GM18868 (cell line): ENCODE measurements at regions not wholly inside any gene's neighbourhood (a gene's known extent, or its start where the extent isn't known, plus 50 kb on each side); places are given as distances from the start of the nearest gene placed in this dataset.
"Not testable (repeated sequence)": the region's sequence is repeated elsewhere in the genome, so short reads cannot be mapped to it uniquely, and the experiment has no call there.

ENCODE experiments used
- ATAC-seq: cut with Tn5 transposase; IDR thresholded peaks from one replicate; pipeline ENCODE4 v1.9.1; 2021; ENCODE audit warnings: mild to moderate bottlenecking, moderate library complexity; ENCODE audit not compliant: unreplicated experiment

- no peak for ATAC-seq
These were observed 118.5 kb upstream of the KYNU start for GRCh38 chr2:142758973-142759372.

- no peak for ATAC-seq
These were observed 120.4 kb upstream of the KYNU start for GRCh38 chr2:142757111-142757510.

- ATAC-seq: no peak
These were observed 121.0 kb upstream of the KYNU start for GRCh38 chr2:142756430-142756829.

- no peak for ATAC-seq
These were observed 122.3 kb upstream of the KYNU start for GRCh38 chr2:142755191-142755590.

- ATAC-seq: no peak
These were observed 123.3 kb upstream of the KYNU start for GRCh38 chr2:142754182-142754581.

GRCh38 chr2:142750858-142751257 is 126.6 kb upstream of the KYNU start:
- no peak for ATAC-seq

- ATAC-seq: no peak
These were observed 128.8 kb upstream of the KYNU start for GRCh38 chr2:142748559-142749099.

- ATAC-seq: no peak
These were observed 131.8 kb upstream of the KYNU start for GRCh38 chr2:142745691-142746090.

GRCh38 chr2:142742371-142743214 is 134.9 kb upstream of the KYNU start:
- ATAC-seq: peak; percentile 20

GRCh38 chr2:142741764-142742269 is 135.6 kb upstream of the KYNU start:
- peak; percentile 76 for ATAC-seq

- peak; percentile 60 for ATAC-seq
These were observed 142.7 kb upstream of the KYNU start for GRCh38 chr2:142734770-142735169.

GRCh38 chr2:142734231-142734630 is 143.2 kb upstream of the KYNU start:
- ATAC-seq: no peak

- ATAC-seq: not testable (repeated sequence)
These were observed 147.7 kb upstream of the KYNU start for GRCh38 chr2:142729814-142730213.

GRCh38 chr2:142727821-142728478 is 149.5 kb upstream of the KYNU start:
- not testable (repeated sequence) for ATAC-seq

- peak; percentile 8 for ATAC-seq
These were observed 152.1 kb upstream of the KYNU start for GRCh38 chr2:142725386-142725785.

- peak; percentile 33 for ATAC-seq
These were observed 152.6 kb upstream of the KYNU start for GRCh38 chr2:142724713-142725349.

GRCh38 chr2:142724186-142724585 is 153.3 kb upstream of the KYNU start:
- ATAC-seq: peak; percentile 44

- peak; percentile 63 for ATAC-seq
These were observed 154.2 kb upstream of the KYNU start for GRCh38 chr2:142723236-142723635.

GRCh38 chr2:142722569-142722968 is 154.9 kb upstream of the KYNU start:
- no peak for ATAC-seq

- no peak for ATAC-seq
These were observed 155.4 kb upstream of the KYNU start for GRCh38 chr2:142722086-142722485.

- ATAC-seq: no peak
These were observed 156.4 kb upstream of the KYNU start for GRCh38 chr2:142721015-142721414.
